ENCODE measurements at regions not wholly inside any gene's neighbourhood (a gene's known extent, or its start where the extent isn't known, plus 50 kb on each side); places are given as distances from the start of the nearest gene placed in this dataset.

DNA sequence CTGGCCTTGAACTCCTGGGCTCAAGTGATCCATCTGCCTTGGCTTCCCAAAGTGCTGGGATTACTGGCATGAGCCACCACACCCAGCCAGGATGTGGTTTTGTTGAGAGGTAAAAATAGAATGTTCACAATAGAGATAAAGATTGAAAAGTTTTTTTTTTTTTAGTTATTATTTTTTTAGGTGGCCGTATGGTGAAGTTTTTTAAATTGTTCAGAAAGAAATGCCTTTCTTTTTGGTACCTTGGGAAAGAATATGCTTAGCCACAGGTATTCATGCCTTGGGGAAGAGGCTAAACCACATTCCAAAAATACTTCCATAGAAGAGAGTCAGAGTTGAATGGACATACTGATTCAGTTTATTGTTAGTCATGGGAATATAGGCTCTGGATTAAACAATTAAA lies 143.4 kb downstream of the C11orf91 start:
- no peak for DNase-seq (ENCODE audit: low spot score)

DNA sequence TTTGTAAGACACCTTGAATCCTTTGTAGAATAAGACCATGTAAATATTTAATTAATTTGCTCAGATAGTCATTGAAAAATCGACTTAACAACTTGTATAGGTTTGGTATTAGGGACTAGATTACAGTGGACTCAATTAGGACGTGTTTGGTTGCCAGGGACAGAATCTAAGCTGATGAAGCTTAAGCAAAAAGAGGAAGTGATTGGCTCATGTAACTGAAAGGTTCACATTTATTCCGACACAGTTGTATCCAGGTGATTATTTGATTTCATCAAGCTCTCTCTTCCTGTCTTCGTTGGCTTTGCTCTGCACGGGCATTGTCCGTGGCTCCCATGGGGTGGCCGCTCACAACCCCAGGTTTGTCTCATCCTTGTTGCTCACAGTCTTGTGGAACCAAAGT lies 146.4 kb downstream of the C11orf91 start:
- DNase-seq (ENCODE audit: low spot score): no peak

DNA sequence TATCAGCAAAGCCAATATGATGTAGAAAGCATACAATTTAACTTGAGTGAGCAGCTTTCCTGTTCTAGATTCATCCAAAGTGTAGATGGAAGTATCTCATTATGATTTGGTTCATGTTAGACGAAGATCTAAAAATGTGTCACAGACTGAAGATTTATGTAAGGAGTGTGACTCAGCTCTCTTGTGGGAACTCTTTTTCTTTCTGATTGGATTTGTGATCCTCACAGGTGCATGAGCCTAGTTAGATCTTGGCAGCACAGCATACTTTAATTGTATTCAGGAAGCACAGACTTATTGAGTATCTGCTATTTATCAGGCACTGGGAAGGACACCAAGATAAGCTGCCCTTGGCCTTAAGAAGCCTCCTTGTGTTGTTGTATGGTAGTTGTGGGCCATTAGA lies 147.1 kb downstream of the C11orf91 start:
- no peak for DNase-seq (ENCODE audit: low spot score)

DNA sequence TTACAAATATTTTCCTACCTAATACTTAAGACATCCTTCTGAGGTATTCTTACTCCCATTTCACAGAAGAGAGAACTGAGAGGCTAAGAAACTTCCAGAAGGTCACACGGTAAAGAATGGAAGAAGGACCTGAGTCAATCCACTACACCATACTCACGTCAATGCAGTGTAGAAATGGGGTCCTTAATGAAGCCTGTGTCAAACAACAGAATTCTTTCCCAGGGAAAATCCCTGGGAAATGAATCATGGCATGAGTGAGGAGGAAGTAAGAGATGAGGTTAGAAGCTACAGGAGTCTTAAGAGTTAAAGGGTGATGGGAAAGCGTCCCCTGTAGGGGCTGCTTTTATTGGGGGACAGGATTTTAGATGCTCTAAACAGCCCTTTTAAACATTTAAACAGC lies 147.9 kb downstream of the C11orf91 start:
- DNase-seq (ENCODE audit: low spot score): no peak

DNA sequence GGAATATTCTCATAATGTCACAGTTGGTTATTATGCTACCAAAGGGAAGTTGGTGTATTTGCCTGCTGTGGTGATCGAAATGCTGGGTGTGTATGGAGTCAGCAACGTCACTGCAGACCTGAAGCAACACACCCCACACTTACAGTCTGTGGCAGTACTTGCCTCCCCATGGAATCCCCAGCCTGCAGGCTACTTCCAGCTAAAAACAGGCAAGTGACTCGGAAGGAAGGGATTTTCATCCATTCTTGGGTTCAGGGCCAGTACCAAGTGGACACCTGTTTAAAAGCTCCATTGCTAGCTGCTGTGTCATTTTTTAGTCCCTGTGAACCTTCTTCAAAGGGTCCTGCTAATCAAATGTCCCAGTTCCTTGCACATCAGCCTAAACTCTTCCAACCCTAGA lies 149.6 kb downstream of the C11orf91 start:
- DNase-seq (ENCODE audit: low spot score): no peak

DNA sequence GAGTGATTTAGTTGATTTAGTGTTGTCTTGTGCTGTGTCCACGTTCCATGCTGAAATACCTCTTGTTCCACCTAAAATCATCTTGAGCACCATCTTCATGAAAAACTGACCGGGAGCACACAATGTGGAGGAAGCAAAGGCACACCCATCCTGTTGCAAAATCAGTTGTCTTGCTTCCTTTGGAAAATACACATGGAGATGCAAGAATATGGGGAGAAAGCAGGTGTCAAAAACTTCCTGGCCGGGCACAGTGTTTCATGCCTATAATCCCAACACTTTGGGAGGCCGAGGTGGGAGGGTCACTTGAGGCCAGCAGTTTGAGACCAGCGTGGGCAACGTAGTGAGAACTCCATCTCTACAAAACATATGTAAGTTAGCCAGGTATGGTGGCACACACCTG lies 151.1 kb downstream of the C11orf91 start:
- no peak for DNase-seq (ENCODE audit: low spot score)

DNA sequence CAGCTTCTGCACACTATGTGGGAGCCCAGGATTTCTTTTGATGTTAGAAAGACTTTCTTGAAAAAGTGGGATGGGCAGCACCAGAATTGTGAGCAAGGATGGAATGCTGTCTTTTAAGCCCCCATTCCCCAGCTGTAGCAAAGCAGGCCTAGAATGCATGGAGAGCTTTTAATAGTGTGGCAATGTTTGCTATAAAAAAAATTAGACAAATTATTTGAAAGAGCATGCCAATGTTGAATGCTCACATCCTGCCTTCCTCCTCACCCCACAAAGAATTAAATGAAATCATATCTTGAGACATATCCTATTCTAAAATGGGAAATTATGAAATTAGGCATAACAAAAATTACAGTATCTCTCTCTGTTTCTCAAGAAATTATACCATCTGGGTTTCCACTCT lies 154.7 kb downstream of the C11orf91 start:
- DNase-seq (ENCODE audit: low spot score): no peak

DNA sequence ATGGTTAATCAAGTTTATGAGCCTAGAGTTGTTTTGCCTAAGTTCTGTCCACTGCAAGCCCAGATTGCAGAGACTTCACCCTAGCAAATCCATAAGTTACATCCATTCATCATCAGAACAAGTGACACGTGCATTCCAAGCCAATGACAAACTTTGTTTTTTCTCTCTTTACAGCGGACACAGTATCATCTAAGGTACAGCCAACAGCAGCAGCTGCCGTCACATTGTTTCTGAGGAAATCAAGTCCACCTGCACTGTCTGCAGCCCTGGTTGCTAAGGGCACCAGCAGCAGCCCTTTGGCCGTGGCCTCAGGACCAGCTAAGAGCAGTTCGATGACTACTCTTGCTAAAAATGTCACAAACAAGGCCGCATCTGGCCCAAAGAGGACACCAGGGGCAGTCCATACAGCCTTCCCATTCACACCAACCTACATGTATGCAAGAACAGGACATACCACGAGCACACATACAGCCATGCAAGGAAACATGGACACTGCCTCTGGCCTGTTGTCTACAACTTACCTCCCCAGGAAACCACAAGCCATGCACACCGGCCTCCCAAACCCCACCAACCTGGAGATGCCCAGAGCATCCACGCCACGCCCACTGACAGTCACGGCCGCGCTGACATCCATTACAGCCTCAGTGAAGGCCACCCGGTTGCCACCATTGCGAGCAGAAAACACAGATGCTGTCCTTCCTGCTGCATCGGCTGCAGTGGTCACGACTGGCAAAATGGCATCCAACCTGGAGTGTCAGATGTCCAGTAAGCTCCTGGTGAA lies 155.8 kb downstream of the C11orf91 start:
- no peak for DNase-seq (ENCODE audit: low spot score)

DNA sequence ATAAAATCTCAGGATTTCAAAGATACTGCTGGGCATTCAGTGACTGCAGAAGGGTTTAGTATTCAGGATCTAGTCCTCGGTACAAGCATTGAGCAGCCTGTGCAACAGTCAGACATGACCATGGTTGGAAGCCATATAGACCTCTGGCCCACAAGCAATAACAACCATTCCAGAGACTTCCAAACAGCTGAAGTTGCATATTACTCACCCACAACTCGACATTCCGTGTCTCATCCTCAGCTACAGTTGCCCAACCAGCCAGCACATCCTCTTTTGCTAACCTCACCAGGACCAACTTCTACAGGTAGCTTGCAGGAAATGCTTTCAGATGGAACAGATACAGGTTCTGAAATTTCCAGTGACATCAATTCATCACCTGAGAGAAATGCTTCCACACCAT lies 156.8 kb downstream of the C11orf91 start:
- no peak for DNase-seq (ENCODE audit: low spot score)

DNA sequence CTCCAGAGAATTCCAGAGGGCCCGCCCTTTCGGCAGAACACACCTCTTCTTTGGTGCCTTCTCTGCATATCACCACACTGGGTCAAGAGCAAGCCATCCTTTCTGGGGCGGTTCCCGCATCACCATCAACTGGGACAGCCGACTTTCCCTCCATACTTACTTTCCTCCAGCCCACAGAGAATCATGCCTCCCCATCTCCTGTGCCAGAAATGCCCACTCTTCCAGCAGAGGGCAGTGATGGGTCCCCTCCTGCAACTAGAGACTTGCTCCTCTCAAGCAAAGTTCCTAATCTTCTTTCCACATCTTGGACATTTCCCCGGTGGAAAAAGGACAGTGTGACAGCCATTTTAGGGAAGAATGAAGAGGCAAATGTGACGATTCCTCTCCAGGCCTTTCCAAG lies 157.7 kb downstream of the C11orf91 start:
- DNase-seq (ENCODE audit: low spot score): peak; percentile 73

DNA sequence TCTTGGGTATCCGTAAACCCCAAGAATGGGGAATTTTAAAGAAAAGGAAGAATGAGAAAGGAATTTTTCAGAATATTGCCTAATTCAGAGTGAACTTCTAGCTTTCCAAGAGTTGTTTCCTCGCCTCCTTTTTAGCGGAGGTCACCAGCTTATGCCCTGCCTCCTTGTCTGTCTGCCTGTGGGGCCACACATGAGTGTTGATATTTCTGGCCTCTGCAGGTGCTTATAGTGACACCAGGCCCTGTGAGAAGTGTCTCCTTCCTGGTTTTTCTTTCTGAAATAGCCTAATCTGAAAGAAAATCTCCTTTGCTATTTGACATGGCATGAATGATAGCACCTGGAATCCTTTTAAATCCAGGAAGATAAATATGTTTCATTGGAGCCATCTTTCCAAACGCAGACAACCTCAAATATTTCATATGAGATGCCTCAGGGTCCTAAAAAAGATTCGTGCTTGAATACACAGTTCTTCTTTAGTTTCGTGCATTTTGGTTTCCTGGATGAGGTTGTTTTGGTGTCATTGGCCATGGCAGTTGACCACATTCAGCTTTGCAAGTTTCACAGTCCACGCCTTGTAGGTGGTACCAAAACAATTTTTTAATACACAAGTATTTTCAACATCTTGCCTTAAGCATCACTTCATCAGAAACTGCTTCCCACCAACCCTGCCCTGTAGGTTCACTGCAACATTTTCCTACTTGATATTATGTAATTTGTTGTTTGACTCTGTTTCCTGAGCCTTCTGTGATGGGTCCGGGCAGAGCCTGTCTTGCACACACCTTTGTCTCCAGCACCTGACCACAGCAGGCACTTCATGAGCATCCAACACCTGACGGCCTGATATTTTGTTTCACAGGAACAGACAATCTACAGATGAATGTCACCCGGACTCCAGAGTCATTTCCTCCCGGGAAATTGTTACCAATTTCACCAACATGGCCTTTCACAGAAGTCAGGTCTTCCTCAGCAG lies 159.4 kb downstream of the C11orf91 start:
- no peak for DNase-seq (ENCODE audit: low spot score)

DNA sequence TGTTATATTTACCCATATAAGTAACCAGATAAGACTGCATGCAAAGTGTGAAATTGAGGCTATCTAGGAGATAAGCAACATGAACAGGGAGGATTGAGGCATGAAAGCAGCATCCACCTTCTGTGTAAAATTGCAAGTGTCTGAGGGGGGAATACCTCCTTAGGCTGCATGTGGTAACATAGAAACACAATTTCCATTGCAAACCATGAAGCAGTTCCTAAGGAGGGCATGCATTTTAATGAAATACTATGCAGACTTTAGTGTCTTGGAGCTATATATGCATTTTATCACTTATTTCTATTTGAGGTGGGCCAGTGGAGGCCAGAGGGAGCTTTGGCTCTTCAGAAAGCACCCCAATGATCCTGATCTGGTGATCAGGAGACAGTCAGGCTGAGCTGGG lies 160.2 kb downstream of the C11orf91 start:
- no peak for DNase-seq (ENCODE audit: low spot score)

DNA sequence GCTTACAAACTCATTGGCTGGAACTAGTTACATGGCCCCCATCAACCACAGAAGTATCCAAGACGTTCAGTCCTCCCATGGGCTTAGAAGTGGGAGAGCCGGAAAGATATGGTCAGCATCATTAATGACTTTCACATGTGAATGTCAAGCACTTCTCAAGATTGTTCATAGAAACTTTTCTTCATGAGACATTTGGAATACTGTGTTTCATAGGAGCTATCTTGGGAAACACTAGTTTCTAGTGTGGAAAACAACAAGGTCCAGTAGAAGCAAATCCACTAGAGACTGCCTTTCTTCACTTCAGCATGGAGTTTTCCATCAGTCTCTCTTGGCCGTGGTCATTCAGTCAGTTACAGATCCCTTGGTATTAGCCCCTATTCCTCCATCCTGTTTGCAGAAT lies 160.9 kb downstream of the C11orf91 start:
- no peak for DNase-seq (ENCODE audit: low spot score)

DNA sequence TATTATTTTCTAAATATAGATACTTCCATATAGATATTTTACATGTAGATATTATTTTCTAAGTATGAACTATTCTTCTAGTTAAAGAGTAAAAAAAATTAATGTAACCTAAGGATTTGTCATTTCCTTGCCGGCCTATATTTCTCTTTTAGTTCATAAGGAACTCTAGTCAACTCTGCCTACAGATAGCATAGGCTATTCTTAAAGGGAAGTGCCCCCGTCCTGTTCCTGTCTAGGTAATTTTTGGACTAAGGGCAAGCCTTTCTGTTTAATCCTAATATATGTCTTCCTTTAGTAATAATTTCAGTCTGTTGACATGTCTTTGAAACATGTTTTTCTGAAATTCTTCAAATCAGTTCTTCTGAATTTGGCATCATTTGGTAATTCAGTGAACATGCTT lies 161.9 kb downstream of the C11orf91 start:
- DNase-seq (ENCODE audit: low spot score): no peak

DNA sequence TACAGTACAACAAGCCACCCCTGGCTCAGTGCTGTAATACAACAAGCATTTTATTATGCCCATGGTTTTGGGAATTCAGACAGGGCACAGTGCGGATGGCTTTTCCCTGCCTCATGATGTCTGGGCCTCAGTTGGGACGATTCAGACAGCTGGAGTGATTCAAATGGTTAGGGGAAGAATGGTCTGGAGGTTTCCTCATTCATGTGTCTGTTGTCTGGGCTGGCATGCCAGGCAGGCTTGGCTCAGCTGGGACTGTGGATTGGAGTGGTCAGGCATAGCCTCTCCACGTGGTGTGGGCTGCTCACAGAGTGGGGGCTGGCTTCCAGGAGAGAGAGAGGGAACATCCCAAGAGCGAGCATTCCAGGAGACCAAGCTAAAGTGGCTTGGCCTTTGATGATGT lies 164.4 kb downstream of the C11orf91 start:
- DNase-seq (ENCODE audit: low spot score): no peak

DNA sequence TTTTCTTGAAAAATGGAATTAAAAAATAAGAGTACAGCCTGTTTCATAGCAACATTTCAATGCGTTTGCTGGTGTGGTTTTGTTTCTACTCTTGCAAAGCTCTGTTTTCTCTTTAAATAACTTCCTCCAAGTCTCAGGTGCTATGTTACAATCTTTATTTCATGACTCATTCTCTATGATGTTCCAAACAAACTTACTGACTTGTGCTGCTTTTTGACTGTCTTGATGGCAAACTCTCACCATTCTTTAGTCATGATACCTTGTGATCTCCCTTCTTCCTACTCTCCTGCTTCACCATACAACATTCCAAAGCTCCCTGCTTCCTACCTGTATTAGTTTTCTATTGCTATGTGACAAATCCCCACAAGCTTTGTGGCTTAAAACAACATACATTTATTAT lies 166.1 kb downstream of the C11orf91 start:
- no peak for DNase-seq (ENCODE audit: low spot score)

DNA sequence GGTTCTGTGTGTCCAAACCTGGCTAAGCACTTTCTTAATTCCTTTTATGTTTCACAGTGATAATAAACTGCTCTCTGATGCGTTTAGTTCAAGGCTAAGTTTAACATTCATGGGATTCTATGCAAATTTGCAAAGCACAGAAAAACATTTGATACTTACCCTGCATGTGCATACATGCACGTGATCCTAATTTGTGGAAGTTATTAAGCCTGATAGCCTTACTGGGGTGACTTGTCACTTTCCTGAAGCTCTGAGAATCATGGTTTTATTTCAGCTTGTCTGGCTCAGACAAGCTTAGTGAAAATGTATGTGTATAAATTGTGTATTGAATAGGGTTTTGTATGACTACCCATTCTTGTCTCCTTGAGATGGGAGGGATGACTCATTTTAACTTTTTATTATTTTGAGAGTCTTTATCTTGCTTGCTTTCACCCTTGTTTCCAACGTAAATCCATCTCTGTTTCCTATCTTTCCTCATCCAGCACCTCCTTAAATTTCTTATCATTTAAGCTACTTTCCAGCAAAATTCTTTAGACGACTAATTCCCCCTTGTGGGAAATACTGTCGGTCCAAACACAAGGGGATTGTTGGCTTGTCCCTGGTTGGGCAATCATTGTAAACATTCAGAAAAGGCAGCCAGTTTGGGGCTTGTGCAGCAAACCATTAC lies 167.1 kb downstream of the C11orf91 start:
- DNase-seq (ENCODE audit: low spot score): no peak

DNA sequence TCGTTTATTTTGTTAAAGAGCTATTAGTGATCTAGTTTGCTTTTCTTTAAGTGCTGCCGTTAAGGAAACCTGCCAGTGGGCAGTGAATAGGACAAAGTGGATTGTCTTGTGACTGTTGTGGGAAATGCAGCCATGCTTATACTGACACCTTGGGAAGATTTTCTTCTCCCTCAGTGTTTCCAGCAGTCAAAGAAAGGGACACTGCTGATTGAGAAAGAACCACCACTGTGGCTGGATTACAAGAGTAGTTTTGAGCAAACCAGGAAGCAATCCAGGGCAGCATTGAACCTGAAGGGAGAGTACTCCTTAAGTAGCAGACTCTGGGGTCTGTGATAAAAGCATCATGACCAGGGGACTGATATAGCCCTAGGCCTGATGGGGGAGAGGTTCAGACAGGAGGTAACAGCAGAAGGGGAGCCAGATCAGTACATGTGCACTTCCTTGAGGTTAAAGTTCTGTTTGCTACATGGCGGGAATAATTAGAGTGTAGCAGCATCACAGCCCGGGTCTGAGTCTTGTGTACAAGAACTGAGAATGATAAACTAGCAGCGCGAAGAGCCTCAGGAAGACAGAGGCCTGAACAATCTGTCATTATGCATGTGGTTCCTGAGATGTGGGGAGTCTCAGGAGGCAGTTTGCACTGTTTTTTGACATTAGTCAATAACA lies 167.8 kb downstream of the C11orf91 start:
- no peak for DNase-seq (ENCODE audit: low spot score)

DNA sequence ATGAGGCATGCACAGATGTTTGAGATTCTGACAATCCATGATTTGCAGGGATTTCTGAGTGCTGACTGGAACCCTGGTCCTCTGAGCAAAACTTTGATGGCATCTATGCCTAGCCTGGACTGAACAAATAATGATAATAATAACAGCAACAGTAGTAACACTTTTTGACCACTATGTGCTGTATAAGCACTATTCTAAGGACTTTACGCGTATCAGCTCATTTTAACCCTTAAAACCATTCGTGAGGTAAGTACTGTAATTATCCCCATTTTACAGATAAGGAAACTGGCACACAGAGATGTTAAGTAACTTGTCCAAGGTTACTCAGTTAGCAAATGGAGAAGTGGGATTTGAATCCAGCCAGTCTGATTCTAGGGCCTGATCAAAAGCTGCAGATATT lies 168.4 kb downstream of the C11orf91 start:
- no peak for DNase-seq (ENCODE audit: low spot score)

DNA sequence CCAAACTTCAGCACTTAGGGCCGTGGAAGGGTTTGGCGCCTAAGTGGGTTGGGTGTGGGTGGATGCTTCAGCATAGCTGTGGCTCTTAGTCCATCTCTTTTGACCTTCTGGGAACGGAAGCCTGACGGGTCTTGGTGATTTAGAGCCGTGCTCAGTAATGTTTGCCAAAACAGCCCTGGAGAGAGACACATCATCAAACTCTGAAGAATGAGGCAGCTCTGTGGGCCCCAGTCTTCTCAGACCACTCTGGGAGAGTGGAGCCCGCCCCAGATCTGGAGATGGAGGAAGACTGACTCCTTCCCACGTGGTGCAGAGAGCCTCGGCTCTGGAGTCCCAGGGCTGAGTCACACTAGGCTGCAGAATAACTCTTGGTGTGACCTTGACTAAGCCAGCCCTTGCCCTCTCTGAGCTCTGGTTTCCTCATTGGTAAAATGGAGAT lies 168.9 kb downstream of the C11orf91 start:
- no peak for DNase-seq (ENCODE audit: low spot score)

DNA sequence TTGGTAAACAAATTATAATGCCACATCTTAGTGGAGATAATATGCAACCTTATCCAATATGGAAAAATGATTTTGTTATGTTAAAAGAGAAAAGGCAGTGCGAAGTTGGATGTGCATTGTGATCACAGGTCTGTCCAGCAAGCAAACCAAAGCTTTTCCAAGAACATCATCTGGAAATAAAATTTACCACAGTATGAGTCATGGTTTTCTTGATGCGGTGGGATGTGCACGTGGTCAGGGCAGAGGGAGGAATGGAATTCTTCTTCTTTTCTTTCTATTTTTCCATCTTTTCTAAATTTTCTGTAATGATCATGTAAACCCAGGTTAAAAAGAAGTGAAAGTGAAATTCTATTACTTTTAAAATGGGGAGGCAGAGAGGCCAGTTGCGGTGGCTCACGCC lies 169.8 kb downstream of the C11orf91 start:
- no peak for DNase-seq (ENCODE audit: low spot score)

DNA sequence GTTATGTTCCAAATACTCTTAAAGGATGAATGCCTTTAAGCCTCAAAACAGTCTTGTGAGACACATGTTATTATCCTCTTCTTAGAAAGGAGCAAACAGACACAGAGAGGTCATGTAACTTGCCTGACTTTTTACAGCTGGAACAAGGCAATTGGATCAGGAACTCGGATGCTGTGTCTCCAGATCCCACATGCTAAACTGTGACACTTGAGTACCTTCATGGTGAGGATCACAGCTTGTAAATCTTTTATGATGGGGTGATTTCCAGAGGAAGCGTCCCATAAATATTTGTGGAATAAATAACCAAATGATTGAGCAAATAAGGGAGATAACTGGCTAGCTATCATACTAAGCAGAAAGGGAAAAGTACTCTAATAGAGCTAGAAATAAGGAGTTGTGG lies 171.2 kb downstream of the C11orf91 start:
- no peak for DNase-seq (ENCODE audit: low spot score)
